GM18508 (cell line): ENCODE measurements at regions not wholly inside any gene's neighbourhood (a gene's known extent, or its start where the extent isn't known, plus 50 kb on each side); places are given as distances from the start of the nearest gene placed in this dataset.

Experiments used
- ATAC-seq: cut with Tn5 transposase; IDR thresholded peaks from one replicate; pipeline ENCODE4 v1.9.1; 2021; ENCODE audit warnings: moderate number of reproducible peaks; ENCODE audit not compliant: insufficient read depth, unreplicated experiment

- ATAC-seq, result no peak
Measured at GRCh38 chr9:29659736-29660135, 2086.5 kb upstream of the C9orf72 start.

- ATAC-seq, result no peak
Measured at GRCh38 chr9:29668732-29669131, 2095.5 kb upstream of the C9orf72 start.

- no peak for ATAC-seq
Measured at GRCh38 chr9:29669613-29670012, 2096.3 kb upstream of the C9orf72 start.

GRCh38 chr9:29685531-29685930 is 2112.2 kb upstream of the C9orf72 start:
- no peak for ATAC-seq

GRCh38 chr9:29691145-29691544 is 2117.9 kb upstream of the C9orf72 start:
- ATAC-seq, result no peak

GRCh38 chr9:29691758-29692407 is 2118.6 kb upstream of the C9orf72 start:
- no peak for ATAC-seq

GRCh38 chr9:29697011-29697410 is 2123.7 kb upstream of the C9orf72 start:
- ATAC-seq, result no peak

GRCh38 chr9:29701559-29701958 is 2128.3 kb upstream of the C9orf72 start:
- no peak for ATAC-seq

- ATAC-seq, result no peak
Measured at GRCh38 chr9:29701971-29702370, 2128.7 kb upstream of the C9orf72 start.

- ATAC-seq, result no peak
Measured at GRCh38 chr9:29714860-29715259, 2141.6 kb upstream of the C9orf72 start.

- no peak for ATAC-seq
Measured at GRCh38 chr9:29717631-29718030, 2144.3 kb upstream of the C9orf72 start.

- no peak for ATAC-seq
Measured at GRCh38 chr9:29730163-29730562, 2156.9 kb upstream of the C9orf72 start.

- no peak for ATAC-seq
Measured at GRCh38 chr9:29740518-29740917, 2167.2 kb upstream of the C9orf72 start.

- no peak for ATAC-seq
Measured at GRCh38 chr9:29741169-29741568, 2167.9 kb upstream of the C9orf72 start.

GRCh38 chr9:29750062-29750461 is 2176.8 kb upstream of the C9orf72 start:
- no peak for ATAC-seq

- no peak for ATAC-seq
Measured at GRCh38 chr9:29751226-29751625, 2177.9 kb upstream of the C9orf72 start.

GRCh38 chr9:29753638-29754037 is 2180.4 kb upstream of the C9orf72 start:
- no peak for ATAC-seq

- ATAC-seq, result no peak
Measured at GRCh38 chr9:29769019-29769418, 2195.7 kb upstream of the C9orf72 start.

GRCh38 chr9:29773676-29774075 is 2200.4 kb upstream of the C9orf72 start:
- peak; percentile 89 for ATAC-seq

- ATAC-seq, result no peak
Measured at GRCh38 chr9:29775491-29775890, 2202.2 kb upstream of the C9orf72 start.

GRCh38 chr9:29778281-29778849 is 2205.1 kb upstream of the C9orf72 start:
- no peak for ATAC-seq

GRCh38 chr9:29793970-29794369 is 2220.7 kb upstream of the C9orf72 start:
- no peak for ATAC-seq
